GM21786 (cell line): ENCODE measurements at regions not wholly inside any gene's neighbourhood (a gene's known extent, or its start where the extent isn't known, plus 50 kb on each side); places are given as distances from the start of the nearest gene placed in this dataset.

Experiments used
- ATAC-seq: cut with Tn5 transposase; IDR thresholded peaks from one replicate; pipeline ENCODE4 v1.9.1; 2021; ENCODE audit not compliant: unreplicated experiment

- no peak for ATAC-seq
Measured at GRCh38 chr14:101024686-101025085, 121.2 kb upstream of the RTL1 start.

DNA sequence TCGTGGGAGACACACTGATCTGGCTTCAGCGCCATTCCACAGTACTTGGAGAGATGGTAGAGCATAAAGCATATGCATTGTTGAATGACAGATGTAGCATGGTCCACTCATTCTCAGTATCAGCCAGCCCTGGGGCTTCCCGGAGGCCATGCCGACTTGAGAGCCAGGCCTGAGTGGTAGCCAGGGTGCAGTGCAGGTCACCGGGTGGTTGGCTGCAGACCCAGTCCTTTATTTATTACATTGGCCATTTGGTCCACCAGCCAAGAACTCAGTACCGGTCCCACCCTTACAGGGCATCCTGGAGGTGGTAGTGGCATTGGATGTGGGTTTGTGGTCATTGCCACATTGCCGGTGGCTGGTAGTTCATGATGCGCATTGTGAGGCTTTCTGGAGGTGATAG is 121.6 kb upstream of the RTL1 start:
- ATAC-seq = no peak

DNA sequence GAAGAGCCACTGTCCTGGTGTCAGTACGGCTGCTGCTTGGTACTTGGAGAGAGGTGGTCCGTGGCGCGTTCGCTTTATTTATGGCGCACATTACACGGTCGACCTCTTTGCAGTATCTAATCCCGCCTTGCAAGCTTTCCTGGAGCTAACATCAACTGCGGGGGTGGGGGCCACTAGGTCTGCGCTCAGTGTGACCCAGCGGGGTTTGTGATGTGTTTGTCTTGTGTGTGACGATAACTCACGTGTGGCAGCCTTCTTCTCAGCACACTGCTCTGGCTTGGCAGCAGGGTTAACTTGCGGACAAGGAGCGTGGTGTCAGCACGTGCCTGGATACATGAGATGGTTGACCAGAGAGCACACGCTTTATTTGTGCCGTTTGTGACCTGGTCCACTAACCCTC is 122.2 kb upstream of the RTL1 start:
- no peak for ATAC-seq

DNA sequence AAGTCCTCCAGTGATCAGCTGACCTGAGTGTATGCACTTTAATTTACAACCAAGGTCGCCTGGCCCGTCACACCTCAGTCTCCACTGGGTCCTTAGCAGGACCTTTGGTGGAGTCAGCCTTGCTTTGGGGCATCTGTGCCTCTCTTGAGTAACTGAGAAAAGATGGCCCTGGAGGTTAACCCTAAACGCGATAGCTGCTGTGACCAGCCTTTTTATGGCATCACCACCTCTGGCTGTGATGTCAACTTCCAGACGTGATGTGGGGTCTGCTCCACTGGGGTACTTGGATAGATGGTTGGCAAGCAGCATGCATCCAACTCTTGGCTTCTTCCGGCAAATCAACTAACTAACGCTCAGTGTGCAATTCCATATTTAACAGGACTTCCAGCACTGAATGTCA is 122.8 kb upstream of the RTL1 start:
- no peak for ATAC-seq

DNA sequence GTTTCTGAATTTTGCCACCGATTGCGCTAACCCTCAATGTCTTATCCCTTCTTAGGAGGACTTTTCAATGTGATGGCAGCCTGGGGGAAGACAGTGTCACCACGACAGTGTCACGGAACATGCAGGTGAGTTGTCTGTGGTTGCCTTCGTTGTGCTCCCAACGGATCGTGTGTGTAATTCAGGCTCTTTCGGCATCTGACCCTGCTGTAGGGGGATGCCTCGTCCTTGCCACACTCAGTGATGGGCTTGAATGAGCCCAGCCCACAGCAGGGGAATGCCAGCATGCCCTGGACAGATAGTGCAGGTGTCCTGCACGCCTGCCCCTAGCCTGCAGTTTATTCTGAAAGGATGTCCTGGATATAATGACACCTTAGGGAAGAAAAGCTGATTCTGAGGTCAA is 123.8 kb upstream of the RTL1 start:
- no peak for ATAC-seq

DNA sequence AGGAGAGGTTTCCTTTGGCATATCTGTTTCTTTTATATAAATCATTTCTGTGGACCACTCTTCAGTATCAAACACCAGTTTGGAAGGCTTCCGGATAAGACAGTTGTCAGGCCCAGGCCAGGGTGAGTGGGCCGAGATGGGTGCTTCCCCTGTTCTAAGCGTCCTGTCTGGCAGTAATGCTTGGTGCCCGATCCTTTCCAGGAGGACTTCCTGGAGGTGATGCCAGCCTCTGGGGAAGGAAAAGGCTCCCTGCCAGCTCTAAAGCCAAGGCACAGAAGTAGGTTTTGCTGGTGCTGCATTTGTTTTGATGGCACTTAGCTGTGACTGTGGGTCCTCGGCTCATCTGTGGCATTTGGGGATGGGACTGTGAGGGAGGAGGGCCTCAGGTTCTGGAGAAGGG is 124.4 kb upstream of the RTL1 start:
- no peak for ATAC-seq

GRCh38 chr14:101028971-101029667 is 125.6 kb upstream of the RTL1 start:
- ATAC-seq = no peak

GRCh38 chr14:101029668-101030290 is 126.3 kb upstream of the RTL1 start:
- ATAC-seq = no peak

DNA sequence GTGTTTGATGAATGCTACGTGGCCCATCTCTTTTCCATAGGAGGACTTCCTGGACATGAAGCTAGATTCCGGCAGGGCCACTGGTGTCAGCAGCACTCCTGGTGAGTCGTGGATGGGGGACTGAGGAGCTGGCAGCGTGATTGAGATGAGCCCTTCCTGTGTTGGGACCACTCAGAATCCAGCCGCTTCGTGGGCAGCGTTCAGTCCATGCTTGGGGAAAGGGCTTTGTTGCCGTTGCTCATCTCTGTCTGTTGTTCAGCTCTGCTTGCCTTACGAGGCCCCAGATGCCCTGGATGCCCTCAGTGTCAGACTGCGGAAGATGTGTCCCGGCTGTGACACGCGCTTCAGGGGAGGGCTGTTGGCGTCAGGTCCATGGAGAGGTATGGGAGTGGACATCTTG is 127.1 kb upstream of the RTL1 start:
- ATAC-seq = no peak

DNA sequence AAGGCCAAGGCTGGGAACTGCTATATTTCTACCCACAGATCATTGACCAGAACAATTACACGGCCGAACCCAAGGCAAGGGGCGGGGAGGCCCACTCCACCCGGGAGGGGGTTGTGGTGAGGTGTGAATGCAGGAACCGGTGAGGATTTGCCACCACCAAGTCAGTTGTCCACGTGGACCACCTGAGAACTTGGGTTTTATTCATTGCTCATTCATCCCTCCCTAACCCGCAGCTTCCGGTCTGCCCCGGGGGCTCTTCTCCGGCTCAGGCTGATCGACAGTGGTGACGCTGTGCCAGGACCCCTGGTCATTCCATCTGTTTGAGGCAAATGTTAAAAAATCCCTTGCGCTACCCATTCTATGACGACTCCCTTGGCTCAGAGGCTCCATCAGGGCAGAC is 127.7 kb upstream of the RTL1 start:
- ATAC-seq = no peak

- ATAC-seq = no peak
Measured at GRCh38 chr14:101031721-101032120, 128.2 kb upstream of the RTL1 start.

- ATAC-seq = no peak
Measured at GRCh38 chr14:101032433-101032832, 128.9 kb upstream of the RTL1 start.

DNA sequence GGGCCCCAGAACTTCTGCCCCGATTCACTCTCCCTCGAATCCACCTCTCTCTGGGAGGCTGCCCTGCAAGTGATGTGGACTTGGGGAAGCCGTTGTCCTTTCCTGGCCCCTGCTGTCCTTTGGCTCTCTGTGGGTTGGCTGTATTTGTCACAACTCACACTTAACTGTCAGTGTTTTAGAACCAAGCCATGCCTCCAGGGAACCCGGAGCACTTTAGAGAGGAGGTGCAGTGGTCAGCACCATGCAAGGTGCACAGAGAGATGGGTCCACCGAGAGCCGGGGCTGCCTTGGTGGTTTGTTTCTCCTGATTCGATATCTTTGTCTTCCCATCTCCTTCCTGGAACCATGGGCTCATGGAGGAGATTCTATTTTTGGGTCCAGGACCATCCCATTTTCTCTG is 129.5 kb upstream of the RTL1 start:
- ATAC-seq = no peak

DNA sequence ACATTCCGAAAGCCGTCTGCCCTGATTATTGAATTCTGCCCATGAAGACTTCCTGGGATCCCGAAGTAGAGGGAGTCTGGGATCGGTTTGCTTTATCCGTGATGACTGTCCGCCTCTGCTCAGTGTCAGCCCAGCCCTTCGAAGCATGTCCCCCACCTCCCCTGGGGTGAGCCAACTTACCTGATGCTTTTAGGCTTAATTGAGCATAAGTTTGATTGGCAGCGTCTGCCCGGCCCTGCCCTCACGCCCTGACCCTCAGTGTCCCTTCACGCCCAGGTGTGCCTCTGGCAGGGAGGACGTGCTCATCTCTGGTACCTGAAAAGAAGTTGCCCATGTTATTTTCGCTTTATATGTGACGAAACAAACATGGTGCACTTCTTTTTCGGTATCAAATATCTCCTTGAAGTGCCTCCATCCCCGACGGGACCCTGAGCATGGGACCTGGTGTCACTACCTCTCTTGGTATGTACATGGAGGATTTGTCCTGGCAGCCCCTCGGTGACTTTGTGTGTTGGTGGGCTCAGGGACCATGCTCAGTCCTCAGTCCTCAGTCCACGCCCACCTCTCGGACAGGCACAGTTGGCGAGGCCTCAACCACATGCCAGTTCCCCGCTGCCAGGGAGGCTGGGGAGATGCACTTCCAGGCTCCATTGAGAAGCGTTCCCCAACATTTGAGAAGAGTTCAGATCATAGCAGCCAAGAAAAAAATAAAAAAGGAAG is 130.1 kb upstream of the RTL1 start:
- no peak for ATAC-seq

DNA sequence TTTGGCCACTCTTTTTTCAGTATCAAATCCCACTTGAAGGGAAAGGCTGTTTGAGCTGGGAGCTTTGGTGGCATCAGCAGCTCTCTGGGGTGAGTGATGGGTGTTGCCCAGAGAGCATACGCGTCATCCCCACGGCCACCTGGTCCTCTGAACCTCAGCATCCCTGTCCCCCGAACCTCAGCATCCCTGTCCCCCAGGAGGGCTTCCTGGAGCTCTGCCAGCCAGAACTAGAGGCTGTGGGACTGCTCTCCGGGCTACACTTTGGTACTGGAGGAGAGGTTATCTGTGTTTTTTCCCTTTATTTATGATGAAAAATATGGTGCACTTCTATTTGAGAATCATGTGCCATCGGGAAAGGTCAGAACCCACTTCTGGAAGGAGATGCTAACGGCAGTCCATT is 131.5 kb upstream of the RTL1 start:
- ATAC-seq = no peak

GRCh38 chr14:101035466-101036225 is 132.1 kb upstream of the RTL1 start:
- ATAC-seq = no peak

- no peak for ATAC-seq
Measured at GRCh38 chr14:101037021-101037817, 133.7 kb upstream of the RTL1 start.

DNA sequence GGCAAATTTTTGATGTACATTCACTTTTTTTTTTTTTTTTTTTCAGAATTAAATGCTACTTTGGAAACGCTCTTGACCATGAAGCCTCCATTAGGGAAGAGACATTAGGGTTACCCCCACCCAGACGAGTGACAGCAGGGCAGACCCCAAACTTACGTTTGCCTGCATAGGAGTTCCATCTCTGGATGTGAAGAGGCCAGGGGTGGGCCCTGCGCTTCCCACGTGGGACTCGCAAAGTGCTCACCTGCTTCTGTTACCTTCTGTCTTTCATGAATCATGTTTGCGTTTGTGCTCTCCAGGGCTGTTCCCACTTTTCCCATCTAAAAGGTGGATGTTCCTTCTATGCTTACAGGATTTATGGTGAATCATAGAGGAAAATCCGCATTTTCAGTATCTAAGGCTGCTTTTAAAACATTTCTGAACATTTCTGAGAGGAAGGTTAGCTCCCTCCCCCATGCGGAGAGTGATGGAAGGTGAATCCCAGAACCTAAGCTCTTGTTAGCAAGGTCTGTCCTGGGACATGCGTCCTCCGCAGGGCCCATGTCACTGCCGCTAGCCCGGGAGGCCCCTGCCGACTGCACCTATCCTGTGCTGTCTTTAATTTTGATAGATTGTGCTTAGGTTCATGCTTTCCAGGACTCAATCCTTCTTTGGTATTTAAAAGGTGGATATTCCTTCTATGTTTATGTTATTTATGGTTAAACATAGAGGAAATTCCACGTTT is 135.7 kb upstream of the RTL1 start:
- no peak for ATAC-seq

DNA sequence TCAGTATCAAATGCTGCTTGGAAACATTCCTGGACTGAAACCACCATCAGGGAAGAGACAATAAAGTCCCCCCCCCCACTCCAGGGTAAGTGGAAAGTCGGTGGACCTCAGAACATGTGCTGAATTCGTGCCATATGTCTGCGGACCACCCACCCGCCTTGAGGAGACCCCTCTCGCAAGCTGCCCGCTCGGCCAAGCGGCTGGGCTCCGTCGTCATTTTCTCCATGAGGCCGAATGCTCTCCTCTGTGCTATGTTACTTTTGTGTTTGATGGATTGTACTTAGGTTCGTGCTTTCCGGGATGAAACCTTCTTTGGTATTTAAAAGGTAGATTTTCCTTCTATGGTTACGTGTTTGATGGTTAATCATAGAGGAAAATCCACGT is 136.2 kb upstream of the RTL1 start:
- ATAC-seq = no peak
